WERI-Rb-1 (cell line): ENCODE measurements at regions not wholly inside any gene's neighbourhood (a gene's known extent, or its start where the extent isn't known, plus 50 kb on each side); places are given as distances from the start of the nearest gene placed in this dataset.
"Not testable (repeated sequence)": the region's sequence is repeated elsewhere in the genome, so short reads cannot be mapped to it uniquely, and the experiment has no call there.

Experiments
- DNase-seq: peaks from one replicate; pipeline ENCODE4 v3.0.0-alpha.2; 2020
- H3K27ac ChIP-seq: fragments of 250-450 bp; sonication (Bioruptor Pico); 2 replicates; pipeline ENCODE4 v1.5.1; 2020; ENCODE audit warnings: mild to moderate bottlenecking, moderate library complexity
- H3K27me3 ChIP-seq: fragments of 250-450 bp; sonication (Bioruptor Pico); 2 replicates; pipeline ENCODE4 v1.5.1; 2021; ENCODE audit warnings: mild to moderate bottlenecking, low read depth, moderate library complexity; ENCODE audit not compliant: insufficient read depth, severe bottlenecking
- H3K36me3 ChIP-seq: fragments of 250-450 bp; sonication (Bioruptor Pico); 2 replicates; pipeline ENCODE4 v1.5.1; 2020; ENCODE audit warnings: mild to moderate bottlenecking, moderate library complexity
- H3K4me3 ChIP-seq: 2 replicates; pipeline ENCODE4 v1.5.1; 2011; ENCODE audit warnings: low read depth, mild to moderate bottlenecking, control low read depth, low read length
- H3K9me3 ChIP-seq: fragments of 250-450 bp; sonication (Bioruptor Pico); 2 replicates; pipeline ENCODE4 v1.5.1; 2021; ENCODE audit warnings: mild to moderate bottlenecking, moderate library complexity; ENCODE audit not compliant: severe bottlenecking
- TF ChIP-seq, protein P1 (sequence below): IDR thresholded peaks from 2 replicates; pipeline ENCODE4 v1.5.1; 2011; ENCODE audit warnings: low read depth, mild to moderate bottlenecking, control low read depth, inconsistent platforms, low read length

DNA sequence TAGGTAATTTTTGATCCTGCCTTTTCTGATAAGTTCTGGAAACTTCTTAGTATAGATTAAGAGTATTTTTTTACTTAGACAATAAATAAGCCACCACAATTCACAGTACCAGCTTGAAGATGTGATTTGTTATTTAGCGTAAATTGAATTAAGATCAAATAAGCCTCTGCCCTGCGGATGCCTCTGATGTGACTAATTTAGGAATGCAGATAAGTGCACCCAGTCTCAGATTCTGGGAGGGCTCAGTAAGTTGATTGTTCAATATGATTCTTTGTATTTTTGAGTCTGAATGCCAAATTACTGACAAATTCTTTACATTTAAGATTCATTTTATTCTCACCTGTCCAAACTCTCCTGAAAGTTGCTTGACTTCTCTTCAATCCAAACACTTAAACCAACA lies 147.5 kb downstream of the THBS2 start:
- no peak for DNase-seq
- Histone ChIP-seq H3K4me3 (no peak overlapping the region), H3K36me3 (no peaks in the 10 kb centered on the region), H3K27me3 (no peaks in the 10 kb centered on the region), H3K9me3 (peaks cover 3% of the 10 kb centered on the region), H3K27ac (no peak overlapping the region)
- TF ChIP-seq, protein P1, sequence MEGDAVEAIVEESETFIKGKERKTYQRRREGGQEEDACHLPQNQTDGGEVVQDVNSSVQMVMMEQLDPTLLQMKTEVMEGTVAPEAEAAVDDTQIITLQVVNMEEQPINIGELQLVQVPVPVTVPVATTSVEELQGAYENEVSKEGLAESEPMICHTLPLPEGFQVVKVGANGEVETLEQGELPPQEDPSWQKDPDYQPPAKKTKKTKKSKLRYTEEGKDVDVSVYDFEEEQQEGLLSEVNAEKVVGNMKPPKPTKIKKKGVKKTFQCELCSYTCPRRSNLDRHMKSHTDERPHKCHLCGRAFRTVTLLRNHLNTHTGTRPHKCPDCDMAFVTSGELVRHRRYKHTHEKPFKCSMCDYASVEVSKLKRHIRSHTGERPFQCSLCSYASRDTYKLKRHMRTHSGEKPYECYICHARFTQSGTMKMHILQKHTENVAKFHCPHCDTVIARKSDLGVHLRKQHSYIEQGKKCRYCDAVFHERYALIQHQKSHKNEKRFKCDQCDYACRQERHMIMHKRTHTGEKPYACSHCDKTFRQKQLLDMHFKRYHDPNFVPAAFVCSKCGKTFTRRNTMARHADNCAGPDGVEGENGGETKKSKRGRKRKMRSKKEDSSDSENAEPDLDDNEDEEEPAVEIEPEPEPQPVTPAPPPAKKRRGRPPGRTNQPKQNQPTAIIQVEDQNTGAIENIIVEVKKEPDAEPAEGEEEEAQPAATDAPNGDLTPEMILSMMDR, result no peak

DNA sequence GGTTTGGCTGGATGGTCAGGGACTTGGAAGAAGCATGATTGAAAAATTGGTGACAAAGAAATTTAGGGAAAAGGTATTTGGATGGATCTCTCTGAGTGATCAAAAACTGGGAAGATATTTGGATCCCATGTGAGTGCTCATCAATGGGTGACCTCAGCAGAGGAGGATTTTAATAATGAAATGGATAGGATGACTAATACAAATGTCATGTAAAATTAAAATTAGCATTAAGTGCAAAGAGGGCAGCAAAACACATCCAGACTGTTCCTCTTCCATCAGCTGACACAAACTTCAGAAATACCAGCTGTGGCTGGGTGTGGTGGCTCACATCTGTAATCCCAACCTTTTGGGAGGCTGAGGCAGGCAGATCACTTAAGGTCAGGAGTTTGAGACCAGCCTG lies 151.7 kb downstream of the THBS2 start:
- no peak for DNase-seq
- no peak overlapping the region for H3K4me3 ChIP-seq
- H3K27me3 ChIP-seq, result no peaks in the 10 kb centered on the region
- H3K9me3 ChIP-seq, result no peaks in the 10 kb centered on the region
- H3K27ac ChIP-seq, result no peak overlapping the region
- no peaks in the 10 kb centered on the region for H3K36me3 ChIP-seq
- TF ChIP-seq, protein P1, result no peak

DNA sequence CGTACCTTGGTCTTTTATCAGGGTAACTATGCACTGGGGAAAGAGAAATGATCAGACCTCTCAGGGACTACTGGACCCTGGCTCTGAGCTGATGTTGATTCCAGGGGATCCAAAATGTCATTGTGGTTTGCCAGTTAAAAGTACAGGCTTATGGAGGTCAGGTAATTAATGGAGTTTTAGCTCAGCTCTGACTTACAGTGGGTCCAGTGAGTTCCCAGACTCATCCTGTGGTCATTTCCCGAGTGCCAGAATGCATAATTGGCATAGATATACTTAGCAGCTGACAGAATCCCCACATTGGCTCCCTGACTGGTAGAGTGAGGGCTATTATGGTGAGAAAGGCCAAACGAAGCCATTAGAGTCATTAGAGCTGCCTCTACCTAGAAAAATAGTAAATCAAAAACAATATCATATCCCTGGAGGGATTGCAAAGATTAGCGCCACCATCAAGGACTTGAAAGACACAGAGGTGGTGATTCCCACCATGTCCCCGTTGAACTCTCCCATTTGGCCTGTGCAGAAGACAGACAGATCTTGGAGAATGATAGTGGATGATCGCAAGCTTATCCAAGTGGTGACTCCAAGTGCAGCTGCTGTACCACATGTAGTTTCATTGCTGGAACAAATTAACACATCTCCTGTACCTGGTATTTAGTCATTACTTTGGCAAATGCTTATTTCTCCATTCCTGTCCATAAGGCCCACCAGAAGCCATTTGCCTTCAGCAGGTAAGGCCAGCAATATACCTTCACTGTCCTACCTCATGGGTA lies 152.4 kb downstream of the THBS2 start:
- Histone ChIP-seq H3K27me3 (no peaks in the 10 kb centered on the region), H3K4me3 (no peak overlapping the region), H3K9me3 (no peaks in the 10 kb centered on the region), H3K36me3 (no peaks in the 10 kb centered on the region), H3K27ac (no peak overlapping the region)
- TF ChIP-seq, protein P1, result no peak
- DNase-seq, result no peak

DNA sequence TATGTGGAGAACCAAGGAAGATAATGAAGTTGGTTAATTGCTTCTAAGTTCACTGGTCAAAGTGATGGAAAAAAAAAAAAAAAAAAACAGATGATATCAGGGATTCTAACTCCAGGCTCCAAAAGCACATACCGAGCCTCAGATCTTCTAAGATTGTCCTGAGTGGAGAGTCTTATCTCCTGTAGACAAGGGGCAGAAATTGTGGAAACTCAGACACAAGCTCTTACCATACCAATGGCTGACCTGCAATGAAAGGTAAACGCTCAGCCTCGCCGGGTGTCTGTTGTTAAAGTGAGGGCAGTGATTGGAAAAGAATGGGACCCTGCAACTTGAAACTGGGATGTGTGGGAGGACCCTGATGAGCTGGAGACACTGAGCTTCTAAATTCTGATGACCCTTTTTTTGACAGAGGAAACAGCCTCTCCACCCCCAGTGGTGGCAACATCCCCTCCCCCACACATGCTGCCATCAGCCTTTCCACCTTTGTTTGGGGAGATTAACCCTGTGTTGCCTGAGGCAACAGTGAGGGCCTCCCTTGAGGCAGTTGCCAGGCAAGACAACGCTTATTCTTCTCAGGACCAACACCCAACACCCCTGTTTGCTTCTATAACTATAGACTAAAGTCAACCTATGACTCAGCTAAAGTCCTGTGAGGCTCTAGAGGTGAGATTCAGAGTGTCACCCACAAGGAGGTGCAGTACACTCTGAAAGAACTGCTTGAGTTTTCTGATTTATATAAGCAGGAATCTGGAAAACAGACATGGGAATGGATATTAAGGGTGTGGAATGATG lies 154.0 kb downstream of the THBS2 start:
- H3K27ac ChIP-seq, result no peak overlapping the region

DNA sequence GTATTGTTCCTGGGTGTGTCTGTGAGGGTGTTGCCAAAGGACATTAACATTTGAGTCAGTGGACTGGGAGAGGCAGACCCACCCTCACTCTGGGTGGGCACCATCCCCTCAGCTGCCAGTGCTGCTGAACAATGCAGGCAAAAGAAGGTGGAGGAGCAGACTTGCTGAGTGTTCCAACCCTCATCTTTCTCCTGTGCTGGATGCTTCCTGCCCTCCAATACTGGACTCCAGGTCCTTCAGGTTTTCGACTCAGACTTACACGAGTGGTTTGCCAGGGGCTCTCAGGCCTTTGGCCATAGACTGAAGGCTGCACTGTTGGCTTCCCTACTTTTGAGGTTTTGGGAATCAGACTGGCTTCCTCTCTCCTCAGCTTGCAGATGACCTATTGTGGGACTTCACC lies 155.0 kb downstream of the THBS2 start:
- H3K27ac ChIP-seq, H3K4me3 ChIP-seq, H3K36me3 ChIP-seq, DNase-seq, H3K27me3 ChIP-seq, H3K9me3 ChIP-seq: not testable (repeated sequence)

More for the DNA sequence above, 154.0 kb downstream of the THBS2 start:
- H3K4me3 ChIP-seq, result no peak overlapping the region
- H3K9me3 ChIP-seq, result no peaks in the 10 kb centered on the region
- H3K27me3 ChIP-seq, result no peaks in the 10 kb centered on the region
- DNase-seq, result no peak
- TF ChIP-seq, protein P1, result no peak
- no peaks in the 10 kb centered on the region for H3K36me3 ChIP-seq

DNA sequence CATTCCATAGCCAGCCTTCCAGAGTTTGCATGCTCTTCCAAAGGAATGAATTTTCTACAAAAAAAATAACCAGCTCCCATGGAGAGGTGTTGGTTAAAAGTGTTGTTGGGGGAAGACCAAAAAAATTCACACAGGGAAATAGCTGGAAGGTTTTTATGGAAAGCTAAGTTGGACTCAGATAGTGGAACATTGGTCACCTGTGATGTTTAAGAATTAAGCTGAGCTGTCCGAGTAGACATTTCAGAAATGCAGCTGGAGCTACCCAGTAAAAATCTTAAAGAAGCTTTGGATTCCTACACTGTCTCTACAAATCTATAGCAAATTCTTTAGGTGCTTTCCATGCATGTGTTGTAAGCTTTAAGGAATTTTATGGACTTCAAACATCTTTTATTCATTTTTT lies 155.5 kb downstream of the THBS2 start:
- DNase-seq, result no peak
- Histone ChIP-seq H3K27ac (no peak overlapping the region), H3K27me3 (no peaks in the 10 kb centered on the region), H3K36me3 (no peaks in the 10 kb centered on the region), H3K4me3 (no peak overlapping the region), H3K9me3 (no peaks in the 10 kb centered on the region)
- TF ChIP-seq, protein P1, result no peak
